Testis (tissue), 2 donors: ENCODE measurements at regions not wholly inside any gene's neighbourhood (a gene's known extent, or its start where the extent isn't known, plus 50 kb on each side); places are given as distances from the start of the nearest gene placed in this dataset.

Source experiments
- CTCF ChIP-seq, 3 experiments: fragments of 450-650 bp in 2 of 3; fragments of 200-600 bp in 1 of 3; sonication (generic) in 1 of 3; IDR thresholded peaks; one replicate each; pipeline ENCODE4 v1.5.1; 2016 to 2019; ENCODE audit warnings: antibody characterized with exemption in 3 of 3, mild to moderate bottlenecking in 2 of 3, moderate library complexity in 1 of 3
- POLR2A ChIP-seq: fragments of 450-650 bp; IDR thresholded peaks from one replicate; pipeline ENCODE4 v1.6.1; 2017; ENCODE audit warnings: antibody characterized with exemption, mild to moderate bottlenecking, moderate library complexity

DNA sequence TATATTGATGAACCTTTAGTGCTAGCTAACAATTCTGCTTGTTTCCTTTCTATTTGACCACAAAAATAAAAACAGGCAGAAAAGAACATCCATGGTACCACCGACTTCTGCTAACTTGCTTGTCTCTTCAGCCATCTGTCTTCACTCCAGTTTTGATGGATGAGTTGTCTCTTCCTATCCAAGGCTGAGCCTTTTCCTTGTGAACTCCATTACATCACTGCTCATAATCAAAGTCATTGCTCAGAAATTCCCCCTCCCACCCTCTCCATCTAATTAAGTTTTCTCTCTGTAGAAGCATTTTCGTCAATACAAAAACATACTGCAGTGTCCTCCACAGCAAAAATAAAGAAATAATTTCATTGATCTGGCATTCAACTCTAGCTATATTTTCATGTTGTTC is 184.4 kb downstream of the SPCS3 start:
- TF ChIP-seq POLR2A (no peak), CTCF (IDR thresholded peaks at IDR 0.05) (no peak)
